ENCODE measurements at regions not wholly inside any gene's neighbourhood (a gene's known extent, or its start where the extent isn't known, plus 50 kb on each side); places are given as distances from the start of the nearest gene placed in this dataset.

GRCh38 chr10:125536236-125536635 lies 146.7 kb downstream of the TEX36 start:
- H3K27me3 ChIP-seq (ENCODE audit: control insufficient read depth, insufficient read depth, low read length): no peaks in the 10 kb centered on the region
- TF ChIP-seq CTCF (IDR thresholded peaks at IDR 0.05; ENCODE audit: insufficient read depth, low read length, severe bottlenecking): no peak
- H3K36me3 ChIP-seq (ENCODE audit: control insufficient read depth, insufficient read depth, low read length): no peaks in the 10 kb centered on the region
- no peak overlapping the region for H3K4me3 ChIP-seq (ENCODE audit: low read depth, low read length)
- DNase-seq (ENCODE audit: low read depth): no peak
- no peak for FAIRE-seq

GRCh38 chr10:125535559-125535958 lies 147.4 kb downstream of the TEX36 start:
- no peak overlapping the region for H3K4me3 ChIP-seq (ENCODE audit: low read depth, low read length)
- no peak for FAIRE-seq
- no peak for TF ChIP-seq CTCF (IDR thresholded peaks at IDR 0.05; ENCODE audit: insufficient read depth, low read length, severe bottlenecking)

GRCh38 chr10:125534515-125534914 lies 148.4 kb downstream of the TEX36 start:
- Histone ChIP-seq H3K36me3 (ENCODE audit: control insufficient read depth, insufficient read depth, low read length) (no peaks in the 10 kb centered on the region), H3K4me3 (ENCODE audit: low read depth, low read length) (no peak overlapping the region), H3K27me3 (ENCODE audit: control insufficient read depth, insufficient read depth, low read length) (no peaks in the 10 kb centered on the region)
- FAIRE-seq (no peak), DNase-seq (ENCODE audit: low read depth) (no peak)
- no peak for TF ChIP-seq CTCF (IDR thresholded peaks at IDR 0.05; ENCODE audit: insufficient read depth, low read length, severe bottlenecking)

More at GRCh38 chr10:125535559-125535958, 147.4 kb downstream of the TEX36 start:
- no peaks in the 10 kb centered on the region for H3K36me3 ChIP-seq (ENCODE audit: control insufficient read depth, insufficient read depth, low read length)
- no peaks in the 10 kb centered on the region for H3K27me3 ChIP-seq (ENCODE audit: control insufficient read depth, insufficient read depth, low read length)
- no peak for DNase-seq (ENCODE audit: low read depth)

GRCh38 chr10:125533866-125534265 lies 149.1 kb downstream of the TEX36 start:
- Histone ChIP-seq H3K36me3 (ENCODE audit: control insufficient read depth, insufficient read depth, low read length) (no peaks in the 10 kb centered on the region), H3K4me3 (ENCODE audit: low read depth, low read length) (no peak overlapping the region), H3K27me3 (ENCODE audit: control insufficient read depth, insufficient read depth, low read length) (no peaks in the 10 kb centered on the region)
- FAIRE-seq: no peak
- TF ChIP-seq CTCF (IDR thresholded peaks at IDR 0.05; ENCODE audit: insufficient read depth, low read length, severe bottlenecking): no peak
- no peak for DNase-seq (ENCODE audit: low read depth)

- Histone ChIP-seq H3K36me3 (ENCODE audit: control insufficient read depth, insufficient read depth, low read length) (no peaks in the 10 kb centered on the region), H3K27me3 (ENCODE audit: control insufficient read depth, insufficient read depth, low read length) (no peaks in the 10 kb centered on the region), H3K4me3 (ENCODE audit: low read depth, low read length) (no peak overlapping the region)
- DNase-seq (ENCODE audit: low read depth) (no peak), FAIRE-seq (no peak)
- no peak for TF ChIP-seq CTCF (IDR thresholded peaks at IDR 0.05; ENCODE audit: insufficient read depth, low read length, severe bottlenecking)
These were observed 151.5 kb downstream of the TEX36 start for GRCh38 chr10:125531465-125531864.

- FAIRE-seq (no peak), DNase-seq (ENCODE audit: low read depth) (no peak)
- H3K36me3 ChIP-seq (ENCODE audit: control insufficient read depth, insufficient read depth, low read length): no peaks in the 10 kb centered on the region
- H3K4me3 ChIP-seq (ENCODE audit: low read depth, low read length): no peak overlapping the region
- H3K27me3 ChIP-seq (ENCODE audit: control insufficient read depth, insufficient read depth, low read length): no peaks in the 10 kb centered on the region
- TF ChIP-seq CTCF (IDR thresholded peaks at IDR 0.05; ENCODE audit: insufficient read depth, low read length, severe bottlenecking): no peak
These were observed 159.6 kb downstream of the TEX36 start for GRCh38 chr10:125523347-125523746.
